ENCODE measurements at regions not wholly inside any gene's neighbourhood (a gene's known extent, or its start where the extent isn't known, plus 50 kb on each side); places are given as distances from the start of the nearest gene placed in this dataset.

DNA sequence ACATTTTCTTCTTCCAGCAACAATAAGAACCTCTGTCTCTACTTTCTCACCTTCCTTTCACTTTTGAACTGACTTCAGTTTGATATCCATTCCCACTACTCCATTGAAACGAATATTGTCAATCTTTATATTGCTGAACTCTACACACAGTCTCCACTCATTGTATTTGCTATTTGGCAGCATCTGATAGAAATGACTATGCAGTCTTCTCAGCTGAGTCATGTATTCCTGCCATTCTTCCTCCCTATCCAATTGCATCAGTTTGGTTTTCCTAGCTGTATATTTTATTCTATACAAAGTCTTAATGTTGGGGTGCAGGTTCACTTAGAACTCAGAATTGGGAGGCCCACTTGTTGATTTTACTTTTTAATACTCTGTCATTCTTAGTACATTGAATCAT is 107.5 kb upstream of the CPNE8 start:
- no peak for DNase-seq
- no peaks in the 10 kb centered on the region for H3K4me1 ChIP-seq

GRCh38 chr12:39011166-39011565 is 105.8 kb upstream of the CPNE8 start:
- Histone ChIP-seq H3K27me3 (no peaks in the 10 kb centered on the region), H3K9me3 (no peaks in the 10 kb centered on the region), H3K27ac (no peak overlapping the region), H3K36me3 (no peaks in the 10 kb centered on the region), H3K4me1 (no peaks in the 10 kb centered on the region), H3K4me3 (no peak overlapping the region)
- TF ChIP-seq POLR2A (IDR thresholded peaks at IDR 0.05) (no peak), CTCF (IDR thresholded peaks at IDR 0.05) (no peak)
- no peak for DNase-seq
- intact Hi-C loops (cut with DNase I; ENCODE audit: low total_unique reads) = no loop called here

More for the DNA sequence above, 107.5 kb upstream of the CPNE8 start:
- intact Hi-C loops (cut with DNase I; ENCODE audit: low total_unique reads) = no loop called here
- no peaks in the 10 kb centered on the region for H3K9me3 ChIP-seq
- H3K27ac ChIP-seq = no peak overlapping the region
- H3K4me3 ChIP-seq = no peak overlapping the region
- no peaks in the 10 kb centered on the region for H3K27me3 ChIP-seq
- H3K36me3 ChIP-seq = no peaks in the 10 kb centered on the region
- TF ChIP-seq POLR2A (IDR thresholded peaks at IDR 0.05) (no peak), CTCF (IDR thresholded peaks at IDR 0.05) (no peak)

- intact Hi-C loops (cut with DNase I; ENCODE audit: low total_unique reads) = no loop called here
- Histone ChIP-seq H3K36me3 (no peaks in the 10 kb centered on the region), H3K4me1 (no peaks in the 10 kb centered on the region), H3K27ac (no peak overlapping the region), H3K27me3 (no peaks in the 10 kb centered on the region), H3K9me3 (no peaks in the 10 kb centered on the region), H3K4me3 (no peak overlapping the region)
- TF ChIP-seq POLR2A (IDR thresholded peaks at IDR 0.05) = no peak
- no peak for TF ChIP-seq CTCF (IDR thresholded peaks at IDR 0.05)
- DNase-seq = no peak
Observed at GRCh38 chr12:39010406-39010805, 105.0 kb upstream of the CPNE8 start.

DNA sequence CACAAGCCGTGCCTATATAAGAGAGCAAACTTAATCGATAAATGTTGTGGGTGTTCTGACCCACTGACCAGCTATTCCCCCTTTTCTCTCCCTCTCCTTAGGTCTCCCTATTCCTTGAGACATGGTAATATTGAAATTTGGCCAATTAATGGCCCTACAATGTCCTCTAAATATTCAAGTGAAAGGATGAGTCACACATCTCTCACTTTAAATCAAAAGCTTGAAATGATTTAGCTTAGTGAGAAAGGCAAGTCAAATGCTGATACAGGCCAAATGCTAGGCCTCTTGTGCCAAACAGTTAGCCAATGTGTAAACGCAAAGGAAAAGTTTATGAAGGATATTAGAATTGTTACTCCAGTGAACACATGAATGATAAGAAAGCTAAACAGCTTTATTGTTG is 102.2 kb upstream of the CPNE8 start:
- no peak for DNase-seq
- no peak overlapping the region for H3K27ac ChIP-seq
- no peaks in the 10 kb centered on the region for H3K27me3 ChIP-seq
- TF ChIP-seq CTCF (IDR thresholded peaks at IDR 0.05) = no peak
- TF ChIP-seq POLR2A (IDR thresholded peaks at IDR 0.05) = no peak
- H3K4me3 ChIP-seq = no peak overlapping the region
- no peaks in the 10 kb centered on the region for H3K36me3 ChIP-seq
- no peaks in the 10 kb centered on the region for H3K9me3 ChIP-seq
- H3K4me1 ChIP-seq = no peaks in the 10 kb centered on the region
- intact Hi-C loops (cut with DNase I; ENCODE audit: low total_unique reads) = no loop called here

- no peaks in the 10 kb centered on the region for H3K9me3 ChIP-seq
- intact Hi-C loops (cut with DNase I; ENCODE audit: low total_unique reads) = no loop called here
- H3K4me1 ChIP-seq = no peaks in the 10 kb centered on the region
- H3K27ac ChIP-seq = no peak overlapping the region
- no peaks in the 10 kb centered on the region for H3K27me3 ChIP-seq
- DNase-seq = no peak
- no peaks in the 10 kb centered on the region for H3K36me3 ChIP-seq
- no peak overlapping the region for H3K4me3 ChIP-seq
- TF ChIP-seq CTCF (IDR thresholded peaks at IDR 0.05) = no peak
- TF ChIP-seq POLR2A (IDR thresholded peaks at IDR 0.05) = no peak
Observed at GRCh38 chr12:39006286-39006685, 100.9 kb upstream of the CPNE8 start.
